Caco-2 (cell line): ENCODE measurements at regions not wholly inside any gene's neighbourhood (a gene's known extent, or its start where the extent isn't known, plus 50 kb on each side); places are given as distances from the start of the nearest gene placed in this dataset.

Experiments
- BruUV-seq: library from RNA; stranded (reverse); fragments of 400-500 nt; replicated peaks from 2 replicates; lab custom pipeline; 2021; lab: Mats Ljungman, UMichigan
- CTCF ChIA-PET: fragments of 300-600 bp; sonication (Branson Sonifier 250); formaldehyde crosslinking; loops from one replicate; lab custom pipeline; 2022; ENCODE audit warnings: antibody characterized with exemption; lab: Charles Lee
- POLR2A ChIA-PET: fragments of 300-600 bp; sonication (Branson Sonifier 250); formaldehyde crosslinking; loops from one replicate; lab custom pipeline; 2022; ENCODE audit warnings: antibody characterized with exemption; lab: Charles Lee
- DNase-seq, 2 experiments: peaks; one replicate each; pipeline versions ENCODE4 v3.0.0 to v3.0.0-alpha.2; 2020 to 2022
- H3K27me3 ChIP-seq: replicated peaks from 2 replicates; pipeline ENCODE4 v1.6.0; 2011; ENCODE audit warnings: low read length; ENCODE audit not compliant: control insufficient read depth, insufficient read depth
- H3K36me3 ChIP-seq: 2 replicates; pipeline ENCODE4 v1.5.1; 2011; ENCODE audit warnings: low read length; ENCODE audit not compliant: control insufficient read depth, insufficient read depth
- H3K4me1 ChIP-seq: fragments of 250-450 bp; sonication (Bioruptor Pico); 2 replicates; pipeline ENCODE4 v1.5.1; 2020; ENCODE audit warnings: mild to moderate bottlenecking
- H3K4me3 ChIP-seq: 2 replicates; pipeline ENCODE4 v1.5.1; 2011; ENCODE audit warnings: low read depth, mild to moderate bottlenecking, control low read depth, low read length
- H3K9me3 ChIP-seq: fragments of 250-450 bp; sonication (Bioruptor Pico); 2 replicates; pipeline ENCODE4 v1.5.1; 2020; ENCODE audit warnings: mild to moderate bottlenecking, moderate library complexity
- H3K27ac Mint-ChIP-seq: one replicate; pipeline ENCODE4 v1.8.0; 2022; ENCODE audit warnings: mixed read lengths; ENCODE audit not compliant: unreplicated experiment
- H3K27me3 Mint-ChIP-seq: one replicate; pipeline ENCODE4 v1.8.0; 2022; ENCODE audit warnings: mixed read lengths; ENCODE audit not compliant: insufficient read depth, unreplicated experiment
- H3K36me3 Mint-ChIP-seq: one replicate; pipeline ENCODE4 v1.8.0; 2022; ENCODE audit warnings: mild to moderate bottlenecking, mixed read lengths; ENCODE audit not compliant: insufficient read depth, unreplicated experiment
- H3K4me1 Mint-ChIP-seq: one replicate; pipeline ENCODE4 v1.8.0; 2022; ENCODE audit warnings: low read depth, mixed read lengths; ENCODE audit not compliant: unreplicated experiment
- H3K4me3 Mint-ChIP-seq: one replicate; pipeline ENCODE4 v1.8.0; 2022; ENCODE audit warnings: mild to moderate bottlenecking, moderate library complexity, mixed read lengths; ENCODE audit not compliant: unreplicated experiment
- H3K9me3 Mint-ChIP-seq: one replicate; pipeline ENCODE4 v1.8.0; 2022; ENCODE audit warnings: mixed read lengths; ENCODE audit not compliant: unreplicated experiment
- intact Hi-C: fragments of 100-400 bp; cut with micrococcal nuclease; formaldehyde crosslinking; loops from one replicate; pipeline ENCODE4 v1.10.0; 2022; ENCODE audit not compliant: unreplicated experiment
- TF ChIP-seq, protein P1 (sequence below), 2 experiments: fragments of 200-600 bp in 1 of 2; IDR thresholded peaks; 1 replicate in 1 of 2; 2 replicates in 1 of 2; pipeline versions ENCODE4 v1.5.1 to v1.8.0; 2011 to 2022; ENCODE audit warnings: antibody characterized with exemption in 1 of 2, control low read depth in 1 of 2, inconsistent platforms in 1 of 2, low read depth in 1 of 2, low read length in 1 of 2, mild to moderate bottlenecking in 1 of 2, moderate library complexity in 1 of 2; ENCODE audit not compliant: insufficient read depth in 1 of 2, severe bottlenecking in 1 of 2, unreplicated experiment in 1 of 2

GRCh38 chr4:59314637-59315036 lies 1885.5 kb upstream of the ADGRL3 start:
- Mint-ChIP-seq H3K4me1 (no peaks in the 10 kb centered on the region), H3K27me3 (no peaks in the 10 kb centered on the region), H3K4me3 (no peak overlapping the region), H3K9me3 (no peaks in the 10 kb centered on the region), H3K27ac (no peak overlapping the region), H3K36me3 (no peaks in the 10 kb centered on the region)
- no TSS peak for BruUV-seq
- Histone ChIP-seq H3K4me1 (no peaks in the 10 kb centered on the region), H3K9me3 (no peaks in the 10 kb centered on the region), H3K36me3 (no peaks in the 10 kb centered on the region), H3K4me3 (no peak overlapping the region), H3K27me3 (no peaks in the 10 kb centered on the region)
- CTCF ChIA-PET = no interaction called here
- intact Hi-C loops = no loop called here
- POLR2A ChIA-PET = no interaction called here
- no peak for DNase-seq
- TF ChIP-seq, protein P1, sequence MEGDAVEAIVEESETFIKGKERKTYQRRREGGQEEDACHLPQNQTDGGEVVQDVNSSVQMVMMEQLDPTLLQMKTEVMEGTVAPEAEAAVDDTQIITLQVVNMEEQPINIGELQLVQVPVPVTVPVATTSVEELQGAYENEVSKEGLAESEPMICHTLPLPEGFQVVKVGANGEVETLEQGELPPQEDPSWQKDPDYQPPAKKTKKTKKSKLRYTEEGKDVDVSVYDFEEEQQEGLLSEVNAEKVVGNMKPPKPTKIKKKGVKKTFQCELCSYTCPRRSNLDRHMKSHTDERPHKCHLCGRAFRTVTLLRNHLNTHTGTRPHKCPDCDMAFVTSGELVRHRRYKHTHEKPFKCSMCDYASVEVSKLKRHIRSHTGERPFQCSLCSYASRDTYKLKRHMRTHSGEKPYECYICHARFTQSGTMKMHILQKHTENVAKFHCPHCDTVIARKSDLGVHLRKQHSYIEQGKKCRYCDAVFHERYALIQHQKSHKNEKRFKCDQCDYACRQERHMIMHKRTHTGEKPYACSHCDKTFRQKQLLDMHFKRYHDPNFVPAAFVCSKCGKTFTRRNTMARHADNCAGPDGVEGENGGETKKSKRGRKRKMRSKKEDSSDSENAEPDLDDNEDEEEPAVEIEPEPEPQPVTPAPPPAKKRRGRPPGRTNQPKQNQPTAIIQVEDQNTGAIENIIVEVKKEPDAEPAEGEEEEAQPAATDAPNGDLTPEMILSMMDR (IDR thresholded peaks at IDR 0.05; ENCODE audit: insufficient read depth in 1 of 2, low read depth in 1 of 2, low read length in 1 of 2, severe bottlenecking in 1 of 2, unreplicated experiment in 1 of 2) = no peak

DNA sequence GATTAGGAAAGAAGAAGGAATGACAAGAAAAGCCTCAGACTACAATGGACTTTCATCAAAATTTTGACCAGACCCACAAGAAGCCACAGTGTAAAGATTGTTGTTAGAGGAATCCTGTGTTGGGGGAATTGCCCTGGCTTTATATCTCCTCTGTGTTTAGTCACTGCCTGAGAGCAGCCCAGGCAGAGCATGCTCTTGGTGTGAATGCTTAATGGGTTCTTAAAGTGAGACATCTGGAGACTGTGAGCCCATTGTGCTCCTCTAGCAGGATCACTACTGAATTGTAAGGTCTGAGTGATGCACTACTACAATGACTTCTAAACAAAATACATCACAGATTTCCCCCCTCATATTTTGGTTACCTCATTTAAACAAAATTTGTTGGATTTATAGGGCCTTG lies 1860.5 kb upstream of the ADGRL3 start:
- no peak overlapping the region for H3K4me3 ChIP-seq
- Mint-ChIP-seq H3K9me3 (no peaks in the 10 kb centered on the region), H3K36me3 (no peaks in the 10 kb centered on the region), H3K4me3 (no peak overlapping the region), H3K4me1 (no peaks in the 10 kb centered on the region), H3K27ac (no peak overlapping the region), H3K27me3 (peaks cover 2% of the 10 kb centered on the region)
- H3K27me3 ChIP-seq = no peaks in the 10 kb centered on the region
- DNase-seq = no peak
- TF ChIP-seq, protein P1 (IDR thresholded peaks at IDR 0.05; ENCODE audit: insufficient read depth in 1 of 2, low read depth in 1 of 2, low read length in 1 of 2, severe bottlenecking in 1 of 2, unreplicated experiment in 1 of 2) = no peak
- H3K9me3 ChIP-seq = no peaks in the 10 kb centered on the region
- intact Hi-C loops = no loop called here
- H3K36me3 ChIP-seq = no peaks in the 10 kb centered on the region
- no TSS peak for BruUV-seq
- CTCF ChIA-PET = no interaction called here
- no peaks in the 10 kb centered on the region for H3K4me1 ChIP-seq
- POLR2A ChIA-PET = no interaction called here

DNA sequence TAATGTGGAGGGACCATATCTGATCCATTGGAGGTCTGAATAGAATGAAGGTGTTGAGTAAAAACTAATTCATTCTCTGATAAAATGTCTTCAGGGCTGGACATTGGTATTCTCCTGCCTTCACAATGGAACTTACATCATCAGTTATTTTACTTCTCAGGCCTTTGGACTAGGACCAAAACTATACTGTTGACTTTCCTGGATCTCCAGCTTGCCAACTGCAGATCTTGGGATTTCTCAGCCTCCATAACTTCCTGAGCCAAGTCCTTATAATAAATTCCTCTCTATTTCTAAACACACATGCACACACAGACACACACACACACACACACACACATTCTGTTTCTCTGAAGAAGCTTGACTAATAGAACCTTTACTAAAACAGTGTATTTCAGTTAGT lies 1858.6 kb upstream of the ADGRL3 start:
- H3K9me3 Mint-ChIP-seq = no peaks in the 10 kb centered on the region
- BruUV-seq = no TSS peak
- ChIA-PET CTCF (no interaction called here), POLR2A (no interaction called here)
- H3K36me3 Mint-ChIP-seq = no peaks in the 10 kb centered on the region
- no peak overlapping the region for H3K27ac Mint-ChIP-seq
- intact Hi-C loops = no loop called here
- H3K4me3 Mint-ChIP-seq = no peak overlapping the region
- H3K4me1 ChIP-seq = no peaks in the 10 kb centered on the region
- no peaks in the 10 kb centered on the region for H3K4me1 Mint-ChIP-seq
- no peaks in the 10 kb centered on the region for H3K36me3 ChIP-seq
- H3K27me3 Mint-ChIP-seq = peaks cover 2% of the 10 kb centered on the region
- H3K9me3 ChIP-seq = no peaks in the 10 kb centered on the region
- DNase-seq = no peak
- no peaks in the 10 kb centered on the region for H3K27me3 ChIP-seq
- H3K4me3 ChIP-seq = no peak overlapping the region
- TF ChIP-seq, protein P1 (IDR thresholded peaks at IDR 0.05; ENCODE audit: insufficient read depth in 1 of 2, low read depth in 1 of 2, low read length in 1 of 2, severe bottlenecking in 1 of 2, unreplicated experiment in 1 of 2) = no peak
